ENCODE measurements at regions not wholly inside any gene's neighbourhood (a gene's known extent, or its start where the extent isn't known, plus 50 kb on each side); places are given as distances from the start of the nearest gene placed in this dataset.
"Not testable (repeated sequence)": the region's sequence is repeated elsewhere in the genome, so short reads cannot be mapped to it uniquely, and the experiment has no call there.

DNA sequence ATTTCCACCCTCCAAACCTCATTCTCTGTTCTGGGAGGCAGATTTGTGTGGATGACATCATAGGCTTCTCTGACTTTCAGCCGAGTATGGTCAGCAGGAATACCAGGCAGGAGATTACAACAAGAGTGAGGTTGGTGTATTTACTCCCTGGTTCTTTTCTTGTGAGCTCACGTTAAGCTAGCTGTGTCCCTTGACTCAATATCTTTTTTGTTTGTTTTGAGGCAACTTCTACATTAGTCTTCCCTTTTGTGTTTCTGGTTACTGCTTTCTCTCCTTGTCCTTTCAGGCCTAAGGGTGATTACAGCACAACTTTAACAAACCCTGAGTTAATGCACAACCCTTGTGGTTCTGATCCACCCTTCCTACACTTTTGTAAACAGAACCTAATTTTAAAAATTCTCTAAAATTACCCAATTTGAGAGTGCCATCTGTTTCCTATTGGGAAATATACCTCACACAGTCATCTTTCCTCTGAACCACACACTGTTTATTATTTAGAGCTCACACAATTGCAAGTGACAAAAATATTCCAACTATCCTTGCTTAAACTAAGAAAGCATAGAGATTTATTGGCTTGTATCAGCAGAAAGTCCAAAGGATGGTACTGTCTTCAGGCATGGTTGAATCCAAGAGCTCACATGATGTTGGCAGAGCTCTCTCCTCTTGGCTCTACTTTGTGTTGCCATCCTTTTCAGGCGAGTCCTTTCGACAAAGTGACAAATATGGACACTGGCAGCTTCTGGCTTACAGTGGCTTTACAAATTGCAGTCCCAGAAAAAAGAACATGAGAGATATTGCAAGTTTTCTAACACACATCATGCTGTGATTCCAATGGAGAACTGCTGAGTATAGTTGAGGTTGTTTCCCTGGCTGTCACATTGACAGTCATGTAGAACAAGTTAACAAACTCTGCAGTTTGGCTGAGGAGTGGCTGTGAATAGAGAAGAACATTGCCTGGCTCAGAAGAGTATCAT lies 150.5 kb upstream of the DDIT4L start:
- DNase-seq (ENCODE audit: low read depth) = no peak
- TF ChIP-seq, protein P1, sequence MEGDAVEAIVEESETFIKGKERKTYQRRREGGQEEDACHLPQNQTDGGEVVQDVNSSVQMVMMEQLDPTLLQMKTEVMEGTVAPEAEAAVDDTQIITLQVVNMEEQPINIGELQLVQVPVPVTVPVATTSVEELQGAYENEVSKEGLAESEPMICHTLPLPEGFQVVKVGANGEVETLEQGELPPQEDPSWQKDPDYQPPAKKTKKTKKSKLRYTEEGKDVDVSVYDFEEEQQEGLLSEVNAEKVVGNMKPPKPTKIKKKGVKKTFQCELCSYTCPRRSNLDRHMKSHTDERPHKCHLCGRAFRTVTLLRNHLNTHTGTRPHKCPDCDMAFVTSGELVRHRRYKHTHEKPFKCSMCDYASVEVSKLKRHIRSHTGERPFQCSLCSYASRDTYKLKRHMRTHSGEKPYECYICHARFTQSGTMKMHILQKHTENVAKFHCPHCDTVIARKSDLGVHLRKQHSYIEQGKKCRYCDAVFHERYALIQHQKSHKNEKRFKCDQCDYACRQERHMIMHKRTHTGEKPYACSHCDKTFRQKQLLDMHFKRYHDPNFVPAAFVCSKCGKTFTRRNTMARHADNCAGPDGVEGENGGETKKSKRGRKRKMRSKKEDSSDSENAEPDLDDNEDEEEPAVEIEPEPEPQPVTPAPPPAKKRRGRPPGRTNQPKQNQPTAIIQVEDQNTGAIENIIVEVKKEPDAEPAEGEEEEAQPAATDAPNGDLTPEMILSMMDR (IDR thresholded peaks at IDR 0.05; ENCODE audit: low read depth, low read length, missing control alignments) = no peak
- H3K4me3 ChIP-seq (ENCODE audit: low read depth, low read length) = no peak overlapping the region

DNA sequence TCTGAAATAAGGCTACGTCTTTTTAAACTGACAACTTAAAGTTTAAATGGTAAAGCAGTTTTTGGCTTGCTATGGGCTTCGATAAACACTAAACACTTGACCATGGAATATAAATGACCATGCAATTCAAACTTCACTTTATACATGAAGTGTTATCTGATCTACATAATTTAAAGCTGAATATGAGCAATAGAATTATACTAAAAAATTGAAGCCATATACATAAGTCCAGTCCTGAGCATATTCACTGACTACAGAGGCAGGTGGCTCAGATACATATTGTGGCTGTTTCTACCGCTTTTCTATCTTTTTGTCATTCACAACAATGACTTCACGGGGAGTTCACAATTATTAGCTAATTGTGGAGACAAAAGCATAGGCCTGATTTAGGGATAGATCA lies 149.6 kb upstream of the DDIT4L start:
- no peak for DNase-seq (ENCODE audit: low read depth)
- TF ChIP-seq, protein P1 (IDR thresholded peaks at IDR 0.05; ENCODE audit: low read depth, low read length, missing control alignments) = no peak
- H3K4me3 ChIP-seq (ENCODE audit: low read depth, low read length) = no peak overlapping the region

DNA sequence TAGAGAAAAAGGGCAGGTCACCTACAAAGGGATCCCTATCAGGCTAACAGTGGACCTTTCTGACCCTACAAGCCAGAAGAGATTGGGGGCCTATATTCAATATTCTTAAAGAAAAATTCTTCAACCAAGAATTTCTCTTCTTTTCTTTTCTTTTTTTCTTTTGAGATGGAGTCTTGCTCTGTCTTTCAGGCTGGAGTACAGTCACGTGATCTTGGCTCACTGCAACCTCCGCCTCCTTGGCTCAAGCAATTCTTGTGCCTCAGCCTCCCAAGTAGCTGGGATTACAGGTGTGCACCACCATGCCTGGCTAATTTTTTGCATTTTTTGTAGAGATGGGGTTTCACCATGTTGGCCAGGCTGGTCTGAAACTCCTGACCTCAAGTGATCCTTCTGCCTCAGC lies 143.2 kb upstream of the DDIT4L start:
- H3K4me3 ChIP-seq (ENCODE audit: low read depth, low read length); DNase-seq (ENCODE audit: low read depth): not testable (repeated sequence)

DNA sequence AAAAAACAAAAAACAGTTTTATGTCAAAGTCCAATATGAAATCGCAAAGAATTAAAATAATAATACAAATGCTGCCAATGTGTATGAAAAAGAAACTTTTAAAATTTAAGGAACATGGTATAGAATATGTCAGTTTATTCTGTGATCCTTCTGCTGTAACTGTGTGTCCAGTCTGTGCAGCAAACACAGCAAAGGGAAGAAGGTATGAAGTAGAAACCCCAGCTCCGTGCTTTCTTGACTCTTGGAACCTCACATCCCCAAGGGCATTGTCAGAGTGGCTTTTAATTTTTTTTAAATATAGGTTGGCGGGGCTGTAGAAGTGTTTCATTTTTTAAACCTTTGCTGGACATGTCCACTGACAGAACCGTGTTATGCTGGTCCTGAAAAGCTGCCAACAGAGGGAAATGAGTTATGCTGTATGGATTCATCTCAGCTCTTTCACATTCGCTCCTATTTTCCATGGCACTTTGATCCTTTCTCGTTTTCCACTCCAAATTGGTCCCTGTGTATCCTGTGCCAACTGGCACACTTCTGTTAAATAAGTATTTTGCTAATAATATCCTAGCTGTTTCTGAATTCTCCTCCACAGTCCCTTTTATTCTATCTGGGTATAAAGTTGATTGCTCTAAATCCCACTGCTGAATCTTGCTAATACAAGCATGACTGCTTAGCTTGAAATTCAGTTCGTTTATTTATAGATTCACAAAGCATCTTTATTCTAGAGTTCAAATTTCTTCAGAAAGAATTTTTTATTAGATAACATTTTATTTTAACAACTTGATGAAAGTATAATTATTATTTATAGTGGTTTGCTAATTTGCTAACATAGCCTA lies 127.0 kb upstream of the DDIT4L start:
- H3K4me3 ChIP-seq (ENCODE audit: low read depth, low read length) = no peak overlapping the region
- DNase-seq (ENCODE audit: low read depth) = no peak

DNA sequence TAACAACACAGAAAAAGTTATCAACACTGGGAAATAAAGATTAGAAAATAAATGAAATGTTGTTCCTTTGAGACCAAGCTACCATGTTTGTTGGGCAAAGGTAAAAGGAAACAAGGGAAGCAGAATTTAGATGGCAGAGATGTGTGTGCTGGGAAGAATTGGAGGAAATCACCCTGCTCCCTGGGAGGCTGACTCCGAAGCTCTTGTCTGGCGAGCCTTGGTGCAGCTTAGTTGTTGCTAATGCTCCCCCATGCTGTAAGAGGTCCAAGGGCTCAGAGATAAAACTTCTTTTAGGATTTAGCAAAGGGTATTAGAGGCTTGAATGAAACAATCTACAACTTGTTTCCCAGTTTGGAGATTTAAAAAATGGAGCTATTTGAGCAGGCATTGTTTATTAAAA lies 123.8 kb upstream of the DDIT4L start:
- no peak for DNase-seq (ENCODE audit: low read depth)
- H3K4me3 ChIP-seq (ENCODE audit: low read depth, low read length) = no peak overlapping the region
- TF ChIP-seq, protein P1 (IDR thresholded peaks at IDR 0.05; ENCODE audit: low read depth, low read length, missing control alignments) = no peak

More for the DNA sequence above, 127.0 kb upstream of the DDIT4L start:
- TF ChIP-seq, protein P1 (IDR thresholded peaks at IDR 0.05; ENCODE audit: low read depth, low read length, missing control alignments) = no peak

DNA sequence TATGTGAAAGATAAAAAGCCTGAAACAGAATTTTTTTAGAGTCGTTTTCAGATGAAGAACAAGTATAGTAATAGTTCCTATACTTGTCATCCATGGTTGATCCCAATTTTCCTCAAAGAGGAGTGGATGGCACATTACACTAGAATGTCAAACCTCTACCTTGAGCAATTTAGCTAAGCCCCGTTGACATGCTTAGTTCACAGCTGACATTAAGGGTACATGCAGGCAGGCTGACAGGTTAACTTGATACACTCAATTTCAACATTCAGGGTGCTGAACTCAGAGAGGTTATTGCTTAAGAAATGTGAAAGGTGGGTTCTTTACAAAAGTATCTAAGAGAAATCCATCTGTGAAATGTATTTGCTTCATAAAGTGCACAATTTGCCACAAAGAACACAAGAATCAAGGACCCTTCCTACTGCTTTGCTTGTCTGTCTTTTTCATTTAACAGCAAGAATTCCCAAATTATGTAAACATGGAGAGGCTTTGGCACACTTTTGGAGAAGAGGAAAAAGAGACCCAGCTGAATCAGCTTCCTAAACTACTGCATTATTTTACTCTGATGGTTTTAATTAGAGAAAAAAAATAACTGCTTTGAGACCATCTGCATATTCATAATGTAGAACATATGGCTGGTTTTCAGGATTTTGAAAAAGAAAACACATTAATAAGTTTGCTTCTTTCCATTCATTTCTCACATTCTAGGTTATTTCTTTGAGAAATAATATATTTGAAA lies 122.5 kb upstream of the DDIT4L start:
- no peak overlapping the region for H3K4me3 ChIP-seq (ENCODE audit: low read depth, low read length)
- TF ChIP-seq, protein P1 (IDR thresholded peaks at IDR 0.05; ENCODE audit: low read depth, low read length, missing control alignments) = no peak
- no peak for DNase-seq (ENCODE audit: low read depth)

DNA sequence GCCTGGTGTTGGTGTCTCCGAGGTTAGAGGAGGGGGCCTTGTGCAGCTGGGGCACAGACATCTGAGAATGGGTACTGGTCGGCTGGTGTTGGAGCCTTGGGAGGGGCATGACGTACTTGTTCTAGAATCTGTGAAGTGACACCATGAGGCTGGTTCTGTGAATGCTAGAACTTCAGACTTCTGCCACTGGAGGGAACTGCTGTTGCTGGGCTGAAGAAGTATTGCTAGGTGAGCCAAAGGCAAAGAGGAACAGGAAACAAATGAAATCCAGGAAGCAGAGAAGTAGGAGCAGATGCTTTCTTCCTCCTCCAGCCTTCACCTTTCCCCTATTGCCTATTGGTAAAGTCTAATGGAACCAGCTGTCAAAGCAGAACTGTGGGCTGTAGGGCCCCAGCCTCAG lies 120.9 kb upstream of the DDIT4L start:
- DNase-seq (ENCODE audit: low read depth) = no peak
- no peak overlapping the region for H3K4me3 ChIP-seq (ENCODE audit: low read depth, low read length)
- TF ChIP-seq, protein P1 (IDR thresholded peaks at IDR 0.05; ENCODE audit: low read depth, low read length, missing control alignments) = peak; percentile 26
